Stimulated activated CD8-positive, alpha-beta memory T cell treated with anti-CD3 and anti-CD28 coated beads, Interleukin-2, amount 100 ng/mL, for 48 hours (primary cell): ENCODE measurements at regions not wholly inside any gene's neighbourhood (a gene's known extent, or its start where the extent isn't known, plus 50 kb on each side); places are given as distances from the start of the nearest gene placed in this dataset.

ENCODE experiments used
- DNase-seq, 2 donors: peaks; one replicate each; pipeline ENCODE4 v3.0.0-alpha.2; 2020; ENCODE audit warnings: low read depth in 2 of 2

DNA sequence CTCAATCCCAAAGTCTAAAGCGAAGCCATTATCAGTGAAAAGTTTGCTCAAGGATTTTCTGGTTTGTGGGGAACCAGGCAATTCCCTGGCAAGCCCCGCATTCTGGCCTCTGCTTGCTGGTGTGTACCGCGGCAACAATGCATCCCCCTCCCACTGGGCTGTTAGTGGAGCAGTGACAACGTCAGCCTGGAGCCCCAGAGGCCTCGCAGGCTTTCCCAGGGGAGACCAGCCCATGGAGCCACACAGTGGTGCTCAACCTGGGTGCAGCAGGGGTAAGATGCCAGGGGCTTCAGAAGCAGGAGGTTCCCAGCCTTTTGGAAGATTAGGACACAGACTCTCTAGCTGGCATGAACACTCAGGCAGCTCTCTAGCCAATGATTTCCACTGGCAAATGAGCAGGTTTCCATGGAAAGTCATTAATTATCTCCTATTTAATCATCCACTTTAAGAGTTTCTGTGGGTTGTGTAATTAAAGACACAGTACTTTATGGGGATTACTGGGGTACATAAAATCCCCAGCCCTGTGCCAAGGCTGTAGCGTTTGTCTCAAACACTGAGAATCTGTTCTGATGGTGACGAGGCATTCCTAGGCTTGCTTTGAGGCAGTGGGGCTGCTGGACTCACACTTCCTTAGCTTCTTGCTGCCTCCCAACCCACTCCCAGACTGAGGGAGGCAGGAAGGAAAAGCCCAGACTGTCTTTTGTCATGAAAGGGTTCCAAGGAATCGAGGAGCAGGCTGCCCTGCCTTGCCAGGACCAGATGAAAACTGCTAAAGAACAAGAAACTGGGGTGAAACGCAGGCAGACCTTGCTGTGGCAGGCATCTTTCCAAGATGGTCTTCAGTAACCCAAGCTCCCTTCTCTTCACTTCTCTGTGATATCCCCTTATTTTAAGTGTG is 411.9 kb upstream of the SHH start:
- no peak for DNase-seq

DNA sequence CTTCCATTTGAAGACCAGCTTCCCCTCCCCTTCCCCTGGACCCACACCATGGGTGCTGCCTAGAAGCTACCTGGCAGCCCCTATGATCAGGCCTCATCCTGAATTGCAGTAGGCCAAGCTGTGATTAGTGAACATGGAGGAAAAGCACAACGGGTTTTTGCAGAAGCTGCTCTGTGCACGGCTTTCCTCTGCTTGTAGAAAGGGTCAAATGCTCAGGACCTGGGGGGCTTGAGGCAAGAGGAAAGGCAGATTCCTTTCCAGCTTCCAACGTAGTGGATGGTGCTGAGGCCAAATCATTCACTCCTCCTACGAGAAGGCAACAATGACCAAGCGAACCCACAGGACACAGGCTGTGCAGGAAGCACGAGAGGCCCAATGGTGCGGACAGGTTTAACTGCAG is 410.3 kb upstream of the SHH start:
- no peak for DNase-seq

DNA sequence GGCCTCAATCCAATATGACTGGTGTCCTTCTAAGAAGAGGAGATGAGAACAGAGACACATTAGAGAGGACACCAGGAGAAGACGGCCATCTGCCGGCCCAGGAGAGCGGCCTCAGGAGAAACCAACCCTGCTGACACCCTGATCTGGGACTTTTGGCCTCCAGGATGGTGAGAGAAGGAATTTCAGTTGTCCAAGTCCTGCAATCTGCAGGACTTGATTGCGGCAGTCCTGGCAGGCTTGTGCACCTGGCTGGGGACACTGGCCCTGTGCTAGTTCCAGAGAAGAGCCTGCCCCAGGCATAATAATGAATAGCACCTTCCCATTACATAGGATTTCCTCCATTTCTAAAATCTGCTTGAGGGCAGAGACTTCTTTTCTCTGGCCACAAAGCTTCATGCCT is 409.9 kb upstream of the SHH start:
- DNase-seq = no peak

DNA sequence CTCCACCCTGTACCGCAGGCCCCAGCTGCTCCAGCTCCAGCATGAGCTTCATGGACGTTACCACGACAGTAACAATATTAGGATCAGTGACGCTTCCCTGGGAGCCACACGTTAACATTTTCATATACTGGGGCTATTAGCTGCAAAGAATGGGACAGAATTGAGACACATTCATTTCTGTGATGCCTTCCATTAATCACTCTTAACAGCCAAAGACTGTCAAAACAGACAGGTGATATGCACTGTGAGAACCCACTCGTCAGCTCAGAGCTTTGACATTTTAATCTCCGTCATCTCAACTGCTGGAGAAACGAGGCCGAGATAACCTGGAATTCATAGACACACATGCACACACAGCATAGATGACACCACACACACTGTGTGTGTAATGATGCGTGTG is 408.4 kb upstream of the SHH start:
- no peak for DNase-seq

DNA sequence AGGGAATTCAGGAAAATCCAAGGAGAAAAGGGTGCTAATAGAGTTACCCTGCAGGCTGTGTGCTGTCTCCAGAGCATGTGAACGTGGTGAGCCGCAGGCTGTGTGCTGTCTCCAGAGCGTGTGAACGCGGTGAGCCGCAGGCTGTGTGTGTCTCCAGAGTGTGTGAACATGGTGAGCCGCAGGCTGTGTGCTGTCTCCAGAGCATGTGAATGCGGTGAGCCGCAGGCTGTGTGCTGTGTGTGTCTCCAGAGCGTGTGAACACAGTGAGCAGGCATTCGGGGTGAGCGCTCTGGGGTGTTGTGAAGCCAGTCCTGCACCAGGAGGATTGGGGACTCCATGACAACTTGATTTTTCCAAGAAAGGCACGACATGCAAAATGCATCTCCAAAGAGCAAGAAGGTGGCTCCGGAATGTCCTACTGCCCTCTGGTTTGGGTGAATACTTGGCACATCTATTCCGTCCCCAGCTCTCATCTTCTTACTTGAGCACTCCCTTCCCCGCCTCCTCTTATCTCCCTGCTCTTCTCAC is 407.9 kb upstream of the SHH start:
- DNase-seq = no peak

DNA sequence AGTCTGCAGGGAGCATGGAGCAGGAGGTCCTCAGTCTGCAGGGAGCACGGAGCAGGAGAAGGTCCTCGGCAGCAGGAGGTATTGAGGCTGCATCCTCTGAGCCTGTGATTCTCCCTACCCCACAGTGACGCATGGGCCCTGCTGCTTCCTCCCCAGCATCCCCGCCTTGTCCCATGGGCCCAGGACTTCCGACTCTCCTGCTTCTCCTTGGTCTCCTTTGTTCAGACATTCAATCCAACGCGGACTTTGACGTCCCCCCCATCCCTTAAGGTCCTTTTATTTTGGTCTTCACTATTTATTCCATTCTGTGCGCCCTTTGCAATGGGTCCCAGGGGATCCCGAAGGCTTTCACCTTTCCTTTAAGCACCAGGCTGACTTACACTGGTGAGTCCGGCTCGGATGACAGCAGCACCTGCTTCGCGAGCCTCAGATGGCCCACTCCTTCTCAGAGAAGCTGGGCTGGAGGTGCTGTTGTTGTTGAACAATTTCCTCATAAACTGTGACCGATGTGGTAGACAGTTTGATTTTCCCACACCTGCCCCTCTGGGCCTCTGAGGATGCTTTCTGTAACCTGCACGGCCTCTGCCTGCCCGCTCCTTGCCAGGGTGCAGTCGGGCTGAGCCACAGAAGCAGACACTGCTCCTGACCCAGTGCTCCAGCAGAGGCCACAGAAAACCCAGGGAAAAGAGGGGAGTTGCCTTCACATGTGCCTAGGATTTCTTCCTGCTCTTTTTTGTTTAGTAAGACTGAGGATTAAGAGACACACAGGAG is 407.2 kb upstream of the SHH start:
- no peak for DNase-seq

DNA sequence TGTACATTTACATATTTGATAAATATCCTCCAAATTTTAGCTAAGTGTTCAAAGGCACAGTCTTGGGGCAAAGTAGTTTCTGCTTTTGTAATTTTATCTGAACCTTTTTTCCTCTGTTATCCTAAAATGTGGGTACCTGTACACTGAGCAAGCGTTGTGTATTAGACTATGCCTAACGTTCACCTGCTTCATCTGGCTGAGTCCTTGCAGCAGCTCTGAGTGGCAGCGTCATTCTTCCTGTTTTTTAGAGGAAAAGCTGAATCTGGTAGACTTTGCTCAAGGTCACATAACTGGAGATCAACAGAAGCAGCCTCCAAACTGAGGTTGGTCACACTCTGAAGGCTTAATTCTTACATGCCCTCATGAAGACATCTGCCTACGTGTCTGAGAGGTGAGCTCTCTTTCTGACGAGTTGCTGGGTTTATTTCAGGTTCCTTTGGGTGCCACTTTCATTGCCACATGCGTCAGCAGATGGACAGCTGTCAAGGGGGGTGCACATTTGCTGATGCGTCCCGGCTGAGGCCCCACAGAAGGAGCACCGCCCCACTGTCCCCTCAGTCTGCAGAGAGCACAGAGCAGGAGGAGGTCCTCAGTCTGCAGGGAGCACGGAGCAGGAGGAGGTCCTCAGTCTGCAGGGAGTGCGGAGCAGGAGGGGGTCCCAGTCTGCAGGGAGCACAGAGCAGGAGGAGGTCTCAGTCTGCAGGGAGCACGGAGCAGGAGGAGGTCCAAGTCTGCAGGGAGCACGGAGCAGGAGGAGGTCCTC is 406.5 kb upstream of the SHH start:
- DNase-seq = no peak

DNA sequence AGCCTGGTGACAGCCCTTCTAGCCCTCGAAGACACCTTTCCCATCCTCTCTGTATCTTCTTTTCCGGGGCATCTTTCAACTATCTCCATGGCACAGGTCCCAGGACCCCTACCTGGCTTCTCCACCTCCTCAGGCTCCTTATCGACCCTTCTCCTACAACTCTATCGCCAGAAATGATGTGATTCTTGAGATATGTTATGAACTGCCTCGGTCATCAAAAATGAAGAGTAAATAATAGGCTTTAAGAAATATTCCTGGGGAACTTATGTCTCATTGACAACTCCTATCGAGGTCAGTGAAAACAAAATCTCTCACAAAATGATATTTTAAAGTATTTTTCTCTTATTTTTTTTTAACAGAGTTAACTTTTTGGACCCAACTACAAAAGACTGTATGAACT is 405.5 kb upstream of the SHH start:
- no peak for DNase-seq

DNA sequence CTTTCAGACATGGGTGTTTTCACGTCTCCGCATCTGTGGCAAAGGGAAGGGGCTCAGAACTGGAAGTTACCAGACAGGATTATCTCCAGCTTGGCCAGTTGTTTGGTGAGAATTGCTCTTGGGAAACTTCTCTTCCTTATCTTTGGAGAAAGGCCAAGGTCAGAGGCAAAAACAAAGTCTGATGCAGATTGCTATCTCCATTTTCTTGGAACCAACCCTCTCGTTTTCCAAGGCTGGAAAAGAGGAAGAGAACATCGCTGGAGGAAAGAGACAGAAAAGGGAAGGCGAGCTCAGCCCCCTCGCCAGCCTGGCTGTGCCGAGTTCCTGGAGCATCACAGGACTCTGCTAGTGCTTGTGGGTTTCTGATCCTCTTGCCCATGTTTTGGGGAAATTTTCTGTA is 396.8 kb upstream of the SHH start:
- no peak for DNase-seq

DNA sequence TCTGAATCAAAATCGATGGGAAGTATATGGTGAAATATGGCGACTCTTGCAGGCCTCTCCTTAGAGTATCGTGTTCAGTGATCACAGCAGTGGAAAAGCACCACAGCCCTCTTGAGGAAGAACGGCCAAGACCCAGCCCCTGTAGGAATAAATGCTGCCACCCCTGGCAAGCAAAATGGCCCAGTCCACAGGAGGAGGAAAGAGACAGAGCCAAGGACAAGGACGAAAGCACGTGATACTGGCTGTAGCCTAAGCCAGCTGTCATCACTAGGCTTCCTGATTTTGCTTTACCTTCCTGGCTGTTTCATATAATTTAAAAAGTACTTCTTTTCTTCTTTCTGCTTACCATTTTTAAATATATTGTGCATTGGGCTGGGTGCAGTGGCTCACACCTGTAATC is 395.0 kb upstream of the SHH start:
- no peak for DNase-seq

DNA sequence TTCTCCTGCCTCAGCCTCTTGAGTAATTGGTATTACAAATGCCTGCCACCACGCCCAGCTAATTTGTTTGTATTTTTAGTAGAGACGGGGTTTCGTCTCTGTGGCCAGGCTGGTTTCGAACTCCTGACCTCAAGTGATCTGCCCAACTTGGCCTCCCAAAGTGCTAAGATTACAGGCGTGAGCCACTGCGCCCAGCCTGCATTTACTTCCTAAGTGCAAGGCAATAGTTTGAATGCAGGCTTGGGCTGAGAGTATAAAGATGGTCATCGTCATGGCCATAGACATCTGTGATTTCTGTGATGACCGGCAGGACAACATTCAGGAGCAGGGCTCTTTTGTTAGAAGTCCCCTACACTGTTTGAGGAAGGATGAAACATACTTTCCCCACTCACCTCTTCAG is 393.9 kb upstream of the SHH start:
- DNase-seq = no peak

DNA sequence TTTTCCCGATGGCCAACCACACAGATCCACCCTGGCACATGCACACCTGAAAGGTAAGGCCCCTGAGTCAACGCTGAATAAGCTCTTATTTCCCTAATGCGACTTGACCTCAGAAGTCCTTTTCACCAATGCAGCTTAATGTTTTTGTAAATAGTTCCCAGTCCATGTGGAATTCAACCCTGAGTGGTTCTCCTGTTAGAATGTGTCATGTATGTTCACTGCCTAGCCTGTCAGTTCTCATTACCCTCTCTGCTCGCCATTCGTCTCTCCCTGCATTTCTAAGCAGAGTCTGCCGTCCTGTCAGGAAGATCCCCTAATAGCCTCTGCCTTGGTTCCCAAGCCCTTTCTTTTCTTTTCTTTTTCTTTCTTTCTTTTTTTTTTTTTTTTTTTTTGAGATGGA is 392.6 kb upstream of the SHH start:
- DNase-seq = no peak

DNA sequence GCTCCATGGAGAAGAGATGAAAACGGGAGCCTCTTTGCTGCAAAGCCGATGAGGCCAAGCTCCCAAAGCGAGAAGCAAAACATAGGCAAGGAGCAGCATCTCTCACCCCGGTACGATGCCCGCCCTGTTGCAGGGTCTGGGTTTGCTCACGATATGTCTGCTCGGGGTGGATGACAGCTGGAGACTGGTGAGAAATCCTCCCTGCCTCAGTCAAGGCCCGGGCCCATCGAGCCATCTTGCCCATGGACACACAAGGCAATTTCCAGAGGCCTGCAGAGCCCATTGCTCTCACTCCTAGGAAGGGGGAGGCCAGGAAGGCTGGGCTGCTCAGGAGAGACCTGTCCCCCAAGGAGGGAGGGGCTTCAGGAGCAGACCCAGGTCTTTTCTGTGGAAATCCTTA is 391.7 kb upstream of the SHH start:
- no peak for DNase-seq

DNA sequence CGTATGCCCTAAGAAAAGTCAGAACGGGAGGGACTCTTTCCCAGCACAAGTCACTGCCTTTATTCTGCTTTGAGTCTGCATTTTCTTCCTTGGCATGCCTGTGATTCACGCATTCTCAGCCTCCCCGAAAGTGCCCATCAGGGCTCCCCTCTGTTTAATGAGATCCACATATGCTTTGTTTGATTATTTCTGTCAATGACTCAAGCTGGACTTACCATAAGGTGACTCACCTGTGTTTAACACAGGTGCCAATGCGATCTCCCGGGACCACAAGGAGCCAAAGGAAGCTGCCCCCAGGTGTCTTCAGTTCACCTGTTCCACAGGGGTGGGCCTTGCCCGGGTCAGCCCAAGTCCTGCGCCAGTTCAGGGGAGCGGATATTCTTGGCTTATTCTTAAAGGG is 386.0 kb upstream of the SHH start:
- DNase-seq = no peak

DNA sequence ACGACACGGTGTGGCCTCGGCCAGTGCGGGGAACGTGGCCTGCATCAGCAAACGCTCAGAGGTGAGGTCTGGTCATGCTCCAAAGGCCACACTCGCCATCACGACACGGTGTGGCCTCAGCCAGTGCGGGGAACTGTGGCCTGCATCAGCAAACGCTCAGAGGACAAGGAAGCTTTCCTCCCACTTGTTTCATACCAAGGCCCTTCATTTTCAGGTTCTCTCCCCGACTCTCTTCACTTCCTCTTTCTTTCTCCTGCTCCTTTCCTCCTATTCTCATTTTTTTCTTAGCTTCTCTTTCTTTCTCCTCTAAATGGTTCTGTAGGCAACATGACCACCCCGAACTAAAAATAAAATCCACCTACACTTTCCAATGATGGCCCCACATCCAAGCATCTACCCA is 384.4 kb upstream of the SHH start:
- DNase-seq = no peak

DNA sequence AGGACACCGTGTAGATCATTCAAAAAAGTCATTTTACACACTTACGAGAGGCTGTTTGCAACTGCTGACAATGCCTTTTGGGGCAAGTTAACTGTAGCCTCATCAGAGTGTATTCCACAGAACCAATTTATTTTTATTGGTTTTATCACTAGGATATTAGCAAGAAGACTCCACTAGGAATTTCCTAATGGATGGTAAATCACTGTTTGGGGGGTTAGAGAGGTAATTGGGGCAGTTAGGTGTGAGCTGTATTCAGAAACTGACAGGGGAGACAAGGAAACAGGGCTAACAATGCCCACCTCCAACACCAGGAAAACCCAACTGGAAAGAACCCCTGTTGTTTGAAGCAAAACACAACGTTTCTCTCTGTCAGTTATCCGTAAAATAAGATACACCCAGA is 383.0 kb upstream of the SHH start:
- DNase-seq = no peak

DNA sequence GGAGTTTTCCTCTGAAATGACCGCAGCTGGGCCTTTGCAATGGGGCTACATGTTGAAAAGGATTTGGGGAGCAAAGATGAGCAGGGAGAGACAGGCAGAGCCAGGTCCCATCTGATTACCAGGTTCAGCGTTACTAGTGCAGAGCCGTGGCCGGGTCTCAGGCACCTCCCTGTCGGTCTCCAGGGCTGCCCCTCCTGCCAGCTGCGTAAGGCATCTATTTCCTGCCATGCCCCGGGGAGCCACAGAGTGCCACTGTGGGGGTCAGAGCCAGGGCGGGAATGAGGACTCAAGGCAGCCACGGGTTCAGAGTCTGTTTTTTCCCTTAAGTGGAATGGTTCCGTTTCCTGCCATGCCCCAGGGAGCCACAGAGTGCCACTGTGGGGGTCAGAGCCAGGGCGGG is 382.6 kb upstream of the SHH start:
- no peak for DNase-seq

DNA sequence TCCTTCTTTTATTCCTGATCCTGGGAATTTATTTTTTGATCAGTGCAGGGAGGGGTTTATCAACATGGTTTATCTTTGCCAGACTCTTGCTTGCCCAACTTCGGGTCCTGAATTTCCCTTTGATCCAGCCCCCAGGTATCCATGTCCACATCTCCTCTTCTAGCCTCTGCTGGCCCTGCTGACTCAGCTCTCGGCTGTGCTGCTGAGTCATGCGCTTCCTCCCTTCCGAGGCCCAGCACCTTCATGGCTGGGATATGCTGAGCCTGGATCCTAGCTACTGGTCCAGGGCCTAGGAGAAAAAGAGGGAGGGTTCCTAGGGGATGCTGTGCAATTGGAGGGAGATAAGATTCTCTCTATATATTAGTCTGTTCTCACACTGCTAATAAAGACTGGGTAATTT is 380.7 kb upstream of the SHH start:
- DNase-seq = no peak

DNA sequence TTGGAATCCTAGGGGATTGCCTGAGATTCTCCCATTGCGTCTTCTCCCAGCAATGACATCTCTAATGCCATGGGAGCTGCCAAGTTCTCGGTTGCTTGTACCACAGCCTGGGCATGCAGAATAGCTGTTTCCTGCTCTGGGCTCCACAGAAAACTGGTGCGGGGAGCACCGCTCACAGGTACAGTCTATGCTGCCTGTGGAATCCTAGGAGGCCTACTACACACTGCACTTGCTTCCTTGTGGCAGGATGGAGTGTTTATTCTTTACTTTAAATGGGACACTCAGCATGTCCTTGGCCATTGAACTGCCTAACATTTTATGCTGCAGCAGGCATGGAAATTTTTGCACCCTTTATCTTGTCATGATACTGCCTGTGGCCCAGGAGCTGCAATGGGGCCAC is 378.8 kb upstream of the SHH start:
- DNase-seq = no peak

DNA sequence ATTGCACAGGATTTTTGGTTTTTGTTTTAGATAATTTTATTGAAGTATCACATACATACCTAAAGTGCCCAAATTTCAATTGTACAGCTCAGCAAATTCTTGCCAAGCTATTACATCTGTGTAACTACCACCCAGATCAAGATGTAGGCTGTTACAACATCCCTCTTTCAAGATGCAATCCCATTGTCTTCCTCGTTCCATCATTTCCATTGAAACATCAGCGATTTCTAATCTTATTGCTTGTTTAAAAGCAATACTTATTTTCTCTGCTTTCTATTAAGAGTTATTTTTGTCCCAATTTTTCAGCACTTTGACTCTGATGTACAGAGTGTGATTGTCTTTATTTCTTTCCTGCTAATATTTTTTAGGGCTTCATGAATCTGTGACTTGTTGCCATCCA is 372.8 kb upstream of the SHH start:
- no peak for DNase-seq

DNA sequence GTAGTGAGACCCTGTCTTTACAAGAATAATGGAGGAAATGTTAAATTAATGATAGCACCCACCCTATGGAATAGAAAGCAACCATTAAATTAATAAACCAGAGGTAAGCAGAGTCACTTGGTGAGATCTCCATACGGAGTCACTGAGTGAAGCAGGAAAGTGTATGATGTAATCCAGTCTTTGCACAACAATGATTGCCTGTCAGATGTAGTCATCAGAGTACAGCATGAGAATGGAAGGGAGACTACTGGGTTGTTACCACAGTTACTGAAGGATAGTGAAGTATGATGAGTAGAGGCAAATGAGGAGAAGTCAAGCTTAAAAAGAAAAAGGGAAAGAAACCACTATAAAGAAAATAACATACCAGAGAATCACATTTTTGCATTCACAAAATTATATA is 371.9 kb upstream of the SHH start:
- no peak for DNase-seq

DNA sequence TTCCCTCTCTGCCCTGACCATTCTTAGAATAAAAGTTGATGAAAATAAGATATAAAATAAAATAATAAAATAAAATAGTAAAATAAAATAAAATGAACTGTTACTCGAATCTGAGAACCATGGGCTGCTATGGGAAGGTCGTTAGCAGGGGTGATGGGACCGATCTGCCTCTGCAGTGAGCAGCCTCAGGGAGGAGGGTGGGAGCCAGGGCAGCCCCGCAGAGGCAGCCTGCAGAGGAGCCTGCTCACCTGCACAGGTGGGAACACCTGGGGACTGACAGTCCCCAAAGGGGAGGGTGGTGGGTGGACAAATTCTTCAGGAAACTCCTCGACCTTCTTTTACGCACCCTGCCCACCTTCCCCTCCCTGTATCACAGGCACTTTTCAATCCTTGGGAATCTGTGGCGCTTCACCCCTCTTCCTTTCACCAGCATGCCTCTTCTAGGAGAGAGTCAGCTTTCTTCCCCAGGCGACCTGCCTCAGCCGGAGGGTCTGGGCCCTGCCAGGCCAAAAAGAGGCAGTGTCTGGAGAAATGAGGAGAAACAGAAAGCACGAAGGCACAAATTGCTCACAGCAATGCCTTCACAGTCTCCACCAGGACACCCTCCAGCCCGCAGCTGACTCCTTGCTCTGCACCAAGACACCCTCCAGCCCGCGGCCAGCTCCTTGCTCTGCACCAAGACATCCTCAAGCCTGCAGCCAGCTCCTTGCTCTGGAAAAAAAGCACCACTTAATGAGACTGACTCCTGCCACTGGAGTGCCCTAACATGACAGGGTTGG is 368.4 kb upstream of the SHH start:
- DNase-seq = no peak
